ENCODE measurements at regions not wholly inside any gene's neighbourhood (a gene's known extent, or its start where the extent isn't known, plus 50 kb on each side); places are given as distances from the start of the nearest gene placed in this dataset.

- no peak for TF ChIP-seq CTCF (IDR thresholded peaks at IDR 0.05; ENCODE audit: low read depth, low read length)
- TF ChIP-seq EZH2phosphoT487 (IDR thresholded peaks at IDR 0.05; ENCODE audit: low read depth), result no peak
Observed at GRCh38 chrX:112190646-112191045, 108.1 kb upstream of the TRPC5 start.
